Globus pallidus (tissue), 1 donor: ENCODE measurements at regions not wholly inside any gene's neighbourhood (a gene's known extent, or its start where the extent isn't known, plus 50 kb on each side); places are given as distances from the start of the nearest gene placed in this dataset.

Experiments used
- DNase-seq: peaks from one replicate; pipeline ENCODE4 v3.0.0-alpha.2; 2015; ENCODE audit warnings: low spot score

- no peak for DNase-seq
Observed at GRCh38 chr3:44021651-44022594, 219.8 kb upstream of the TOPAZ1 start.

DNA sequence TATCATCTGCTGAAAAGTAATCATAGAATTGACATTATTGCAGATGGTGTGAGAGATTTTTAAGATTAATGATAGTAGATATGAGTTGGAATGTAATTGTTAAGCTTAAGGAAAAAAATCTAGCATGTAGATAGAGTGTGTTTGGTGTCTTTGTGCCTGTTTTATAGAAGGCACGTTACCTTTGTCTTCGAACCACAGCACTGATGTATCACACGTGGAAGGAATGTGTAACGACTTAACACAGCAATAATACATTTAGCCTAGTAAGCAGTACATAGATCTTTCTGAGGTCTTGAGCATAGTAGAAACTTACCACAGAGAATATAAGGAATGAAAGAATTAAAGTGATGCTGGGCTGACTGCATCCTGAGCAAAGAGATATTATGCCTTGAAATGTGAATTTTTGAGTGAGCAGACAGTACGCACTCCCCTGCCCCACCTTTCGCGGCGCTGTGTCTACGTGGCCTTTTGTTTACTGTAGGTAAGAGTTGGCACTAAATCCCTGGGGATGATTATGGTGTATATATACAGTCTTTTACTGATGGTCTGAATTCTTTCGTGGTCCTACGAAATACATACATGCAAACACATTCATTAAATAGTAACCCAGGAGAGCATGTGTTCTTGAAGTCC, 217.6 kb upstream of the TOPAZ1 start:
- DNase-seq = no peak

DNA sequence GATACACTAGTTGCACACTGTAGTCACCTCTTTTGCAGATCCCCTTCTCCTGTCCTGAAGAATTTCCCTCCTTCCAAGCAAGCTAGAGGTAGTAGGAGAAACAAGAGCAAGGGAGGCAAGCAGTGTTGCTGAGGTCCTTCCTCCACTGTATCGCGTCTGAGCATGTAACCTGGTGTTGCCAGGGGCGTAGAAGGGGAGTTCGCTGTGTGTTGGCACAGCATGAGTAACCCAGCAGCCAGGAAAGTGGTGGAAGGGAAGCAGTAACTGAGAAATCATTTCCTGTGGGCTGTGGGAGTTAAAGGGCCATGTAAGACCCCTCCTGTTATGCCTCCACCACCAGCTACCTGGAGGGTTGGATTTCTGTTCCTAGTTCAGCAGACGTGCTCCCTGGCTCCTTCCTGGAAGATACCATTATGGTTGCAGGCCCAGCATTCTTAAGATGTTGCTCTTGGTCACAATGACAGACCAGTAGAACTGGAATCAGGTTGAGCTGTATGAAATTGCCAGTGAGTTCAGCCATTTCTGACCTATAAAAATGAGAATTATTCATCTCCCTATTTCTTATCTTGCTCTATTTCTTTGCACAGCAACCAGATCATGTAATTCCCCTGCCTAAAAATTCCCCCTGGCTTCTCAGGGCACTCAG, 215.3 kb upstream of the TOPAZ1 start:
- DNase-seq = no peak

- no peak for DNase-seq
Observed at GRCh38 chr3:44029100-44029499, 212.6 kb upstream of the TOPAZ1 start.

- DNase-seq = no peak
Observed at GRCh38 chr3:44030285-44030684, 211.4 kb upstream of the TOPAZ1 start.

GRCh38 chr3:44030687-44031305, 210.9 kb upstream of the TOPAZ1 start:
- DNase-seq = no peak

- no peak for DNase-seq
Observed at GRCh38 chr3:44031387-44032380, 210.0 kb upstream of the TOPAZ1 start.

DNA sequence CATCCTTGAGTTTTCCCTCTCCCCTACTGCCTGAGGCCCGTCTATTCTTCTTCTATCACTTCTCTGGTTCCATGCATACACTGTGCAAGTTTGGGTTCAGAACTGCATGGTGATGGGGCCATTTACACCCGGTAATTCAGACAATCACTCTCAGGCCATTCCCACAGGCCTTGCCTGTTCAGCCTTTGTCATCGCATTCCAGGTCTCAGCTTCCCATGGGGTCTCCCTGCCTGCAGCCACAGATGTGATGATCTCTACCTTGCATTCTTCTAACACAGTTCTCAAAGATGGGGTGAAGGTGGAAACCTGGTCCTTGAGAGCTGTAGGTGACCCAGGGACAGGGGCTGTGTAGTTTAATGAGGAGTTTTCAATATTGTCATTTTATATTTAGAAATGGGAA, 209.2 kb upstream of the TOPAZ1 start:
- no peak for DNase-seq

GRCh38 chr3:44033123-44033522, 208.6 kb upstream of the TOPAZ1 start:
- no peak for DNase-seq

DNA sequence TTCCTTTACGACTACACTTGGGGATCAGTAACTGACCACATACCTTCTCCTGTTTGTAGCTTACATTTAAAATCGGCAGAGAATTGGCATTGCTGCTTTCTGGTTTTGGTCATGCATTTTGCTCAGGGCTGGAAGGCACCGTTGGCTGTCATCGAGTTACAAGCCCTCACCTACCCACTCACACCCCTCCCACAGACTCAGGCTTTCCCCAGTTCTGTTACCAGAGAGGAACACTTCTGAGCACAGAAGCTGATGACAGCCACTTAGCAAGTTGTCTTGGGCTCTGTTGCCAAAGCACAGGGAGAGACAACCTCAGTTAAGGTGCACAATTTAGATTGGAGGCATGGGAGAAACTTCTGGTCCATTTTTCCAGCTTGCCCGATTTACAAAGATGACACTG, 204.8 kb upstream of the TOPAZ1 start:
- no peak for DNase-seq

DNA sequence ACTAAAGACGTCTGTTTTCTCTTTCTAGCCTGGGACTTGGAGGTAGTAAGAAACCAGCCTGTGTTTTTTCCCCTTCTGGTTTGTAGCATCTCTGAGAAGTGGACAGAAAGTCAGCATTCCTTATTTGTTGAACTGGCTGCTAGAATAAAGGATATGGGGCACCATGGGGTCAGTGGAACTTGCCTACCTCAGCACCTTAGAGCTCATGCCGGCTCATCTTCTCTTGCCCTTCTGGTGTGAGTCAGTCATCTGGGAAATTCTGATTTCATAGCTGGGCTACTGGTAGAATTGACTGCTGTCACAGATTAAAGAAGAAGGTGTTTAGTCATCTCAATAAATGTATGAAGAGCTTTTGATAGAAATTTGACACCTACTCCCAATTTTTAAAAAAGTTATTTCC, 202.7 kb upstream of the TOPAZ1 start:
- no peak for DNase-seq

DNA sequence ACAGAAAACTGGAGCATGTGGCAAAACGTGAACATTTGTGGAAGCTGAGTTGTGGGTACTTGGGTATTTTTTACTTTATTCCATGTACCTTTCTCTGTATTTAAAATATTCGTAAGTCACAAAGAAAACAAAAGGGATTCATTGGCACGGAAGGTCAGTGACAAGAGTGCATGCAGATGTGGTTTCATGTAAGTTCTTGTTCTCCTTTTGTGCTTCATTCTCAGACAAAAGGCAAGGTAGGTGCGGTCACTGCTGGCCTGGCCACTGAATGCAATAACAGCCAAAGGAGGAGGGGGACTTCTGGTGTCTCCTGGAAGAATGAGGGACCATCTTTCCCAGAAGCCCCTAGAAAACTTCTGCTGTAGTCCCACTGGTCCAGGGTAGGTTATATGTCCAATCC, 200.0 kb upstream of the TOPAZ1 start:
- no peak for DNase-seq

- DNase-seq = no peak
Observed at GRCh38 chr3:44042772-44043171, 198.9 kb upstream of the TOPAZ1 start.

DNA sequence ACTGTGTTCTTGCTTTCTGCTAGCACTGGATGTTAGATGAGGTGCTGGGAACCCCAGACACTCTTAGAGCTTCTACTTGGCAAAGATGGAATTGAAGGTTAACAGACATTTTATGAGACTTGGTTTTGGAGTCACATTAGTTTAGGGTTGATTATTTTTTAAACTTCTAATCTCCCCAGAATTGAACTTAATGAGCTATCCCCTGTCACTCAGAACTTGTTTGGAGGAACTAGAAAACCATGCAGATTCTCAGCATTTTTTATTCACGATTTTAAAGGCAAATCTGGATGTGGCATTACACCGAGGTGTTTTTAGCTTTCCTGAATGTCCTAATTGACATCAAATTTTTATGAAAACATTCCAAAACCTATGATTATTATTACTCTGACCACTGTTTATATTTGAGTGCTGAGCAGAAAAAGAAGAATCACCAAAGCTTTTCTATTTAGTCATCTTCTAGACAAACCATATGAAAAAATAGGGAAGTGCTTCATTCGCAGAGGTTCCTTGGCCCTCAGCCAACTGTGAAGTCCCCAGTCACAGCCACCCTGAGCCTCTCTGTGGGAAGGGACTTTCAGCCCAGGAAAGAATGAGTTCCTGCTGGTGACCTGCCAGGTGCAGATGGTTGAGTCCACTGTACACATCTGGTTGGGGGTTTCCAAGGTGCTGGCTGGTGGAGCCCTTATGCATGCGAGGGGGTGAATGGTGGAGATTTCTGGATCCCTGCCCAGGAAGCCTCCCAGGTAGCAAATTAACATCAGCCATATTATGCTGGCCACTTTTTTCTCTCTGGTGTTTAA, 196.0 kb upstream of the TOPAZ1 start:
- no peak for DNase-seq

GRCh38 chr3:44047796-44048195, 193.9 kb upstream of the TOPAZ1 start:
- DNase-seq = no peak

DNA sequence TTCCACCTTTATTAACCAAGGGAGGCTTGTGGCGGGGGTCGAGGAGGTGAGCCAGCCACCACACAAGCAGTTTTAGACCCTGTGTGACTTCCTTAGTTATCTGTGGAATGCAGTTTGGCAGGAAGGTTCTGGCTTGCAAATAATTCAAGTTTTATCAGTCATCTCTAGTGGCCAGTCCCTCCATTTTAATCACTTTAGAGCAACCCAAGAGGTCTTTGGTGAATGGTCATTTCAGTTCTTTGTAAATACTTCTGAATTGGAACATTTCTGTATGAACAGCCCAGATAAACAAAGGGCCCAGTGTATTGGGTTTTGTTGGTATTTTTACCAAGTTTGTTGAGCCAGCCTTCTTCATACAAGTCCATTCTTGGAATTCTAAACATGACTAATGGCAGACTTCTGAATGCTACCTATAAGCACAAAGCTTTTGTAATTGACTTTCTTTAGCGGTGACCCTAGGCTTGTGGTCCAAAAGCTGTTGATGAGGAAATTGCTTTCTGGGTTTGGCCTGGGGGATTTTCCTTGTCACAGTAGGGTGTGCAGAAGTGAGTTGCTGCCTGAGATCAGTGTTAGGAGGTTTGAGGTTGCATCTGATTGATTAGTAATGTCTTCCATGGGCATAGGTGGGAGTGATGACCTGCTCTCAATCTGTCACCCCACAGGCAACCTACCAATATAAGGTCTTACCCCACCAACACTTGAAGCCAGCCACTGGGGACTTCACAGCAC, 193.3 kb upstream of the TOPAZ1 start:
- DNase-seq = peak; percentile 57

GRCh38 chr3:44048949-44049348, 192.7 kb upstream of the TOPAZ1 start:
- DNase-seq = no peak

DNA sequence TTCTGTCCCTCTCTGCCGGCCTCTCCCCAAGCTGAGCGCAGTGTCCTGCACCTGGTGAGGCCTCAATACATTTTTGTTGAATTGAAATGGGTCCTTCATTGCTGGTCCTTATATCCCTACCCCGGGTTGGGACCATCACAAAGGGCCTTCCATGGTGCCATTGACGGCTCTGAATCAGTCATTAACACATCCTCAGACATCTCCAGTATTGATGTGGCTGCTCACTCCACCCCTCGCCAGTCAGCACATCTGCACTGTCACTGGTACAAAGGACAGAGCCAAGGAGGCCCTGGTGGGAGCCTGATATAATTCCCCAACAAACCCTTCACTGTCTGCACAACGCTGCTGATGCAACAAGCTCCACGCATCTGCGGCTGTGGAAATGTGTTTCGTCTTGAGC, 191.6 kb upstream of the TOPAZ1 start:
- peak; percentile 81 for DNase-seq

- DNase-seq = no peak
Observed at GRCh38 chr3:44050867-44051266, 190.8 kb upstream of the TOPAZ1 start.

GRCh38 chr3:44055951-44056350, 185.7 kb upstream of the TOPAZ1 start:
- no peak for DNase-seq
